Renal pelvis (tissue), 1 donor: ENCODE measurements at regions not wholly inside any gene's neighbourhood (a gene's known extent, or its start where the extent isn't known, plus 50 kb on each side); places are given as distances from the start of the nearest gene placed in this dataset.

ENCODE experiments used
- DNase-seq: peaks from one replicate; pipeline ENCODE4 v3.0.0-alpha.2; 2013

GRCh38 chr4:67229148-67229547 lies 316.2 kb downstream of the CENPC start:
- no peak for DNase-seq

- DNase-seq, result no peak
These were observed 324.4 kb downstream of the CENPC start for GRCh38 chr4:67220861-67221260.

GRCh38 chr4:67218883-67219282 lies 326.4 kb downstream of the CENPC start:
- DNase-seq, result no peak

- DNase-seq, result no peak
These were observed 337.3 kb downstream of the CENPC start for GRCh38 chr4:67207941-67208441.

- peak; percentile 4 for DNase-seq
These were observed 340.9 kb downstream of the CENPC start for GRCh38 chr4:67204441-67204840.

- no peak for DNase-seq
These were observed 344.0 kb downstream of the CENPC start for GRCh38 chr4:67201334-67201733.

- DNase-seq, result peak; percentile 46
These were observed 346.6 kb downstream of the CENPC start for GRCh38 chr4:67198727-67199126.

GRCh38 chr4:67167849-67168248 lies 377.5 kb downstream of the CENPC start:
- no peak for DNase-seq

- no peak for DNase-seq
These were observed 382.6 kb downstream of the CENPC start for GRCh38 chr4:67162690-67163089.

- no peak for DNase-seq
These were observed 384.0 kb downstream of the CENPC start for GRCh38 chr4:67161311-67161710.

GRCh38 chr4:67160394-67160793 lies 384.9 kb downstream of the CENPC start:
- DNase-seq, result peak; percentile 3

GRCh38 chr4:67158666-67159065 lies 386.6 kb downstream of the CENPC start:
- no peak for DNase-seq

- DNase-seq, result peak; percentile 14
These were observed 392.3 kb downstream of the CENPC start for GRCh38 chr4:67152976-67153375.

- peak; percentile 29 for DNase-seq
These were observed 393.6 kb downstream of the CENPC start for GRCh38 chr4:67151376-67152343.

- no peak for DNase-seq
These were observed 403.7 kb downstream of the CENPC start for GRCh38 chr4:67141586-67141985.

- no peak for DNase-seq
These were observed 410.7 kb downstream of the CENPC start for GRCh38 chr4:67134616-67135015.

- DNase-seq, result no peak
These were observed 412.1 kb downstream of the CENPC start for GRCh38 chr4:67133162-67133561.

- DNase-seq, result no peak
These were observed 414.1 kb downstream of the CENPC start for GRCh38 chr4:67131224-67131623.

- DNase-seq, result no peak
These were observed 414.9 kb downstream of the CENPC start for GRCh38 chr4:67130411-67130810.

- DNase-seq, result no peak
These were observed 418.7 kb downstream of the CENPC start for GRCh38 chr4:67126570-67126969.

GRCh38 chr4:67125636-67126514 lies 419.4 kb downstream of the CENPC start:
- no peak for DNase-seq

- DNase-seq, result no peak
These were observed 420.6 kb downstream of the CENPC start for GRCh38 chr4:67124716-67125115.

GRCh38 chr4:67122029-67122428 lies 423.3 kb downstream of the CENPC start:
- peak; percentile 16 for DNase-seq
